Skin epidermis (tissue), 12 donors: ENCODE measurements at regions not wholly inside any gene's neighbourhood (a gene's known extent, or its start where the extent isn't known, plus 50 kb on each side); places are given as distances from the start of the nearest gene placed in this dataset.
"Not testable (repeated sequence)": the region's sequence is repeated elsewhere in the genome, so short reads cannot be mapped to it uniquely, and the experiment has no call there.

Source experiments
- H3K27ac ChIP-seq, 21 experiments: fragments of 200-600 bp; sonication (generic) in 11 of 21; one replicate each; pipeline ENCODE4 v1.5.0; 2020; ENCODE audit warnings: mild to moderate bottlenecking in 3 of 21, inconsistent platforms in 2 of 21, moderate library complexity in 2 of 21
- H3K4me3 ChIP-seq, 7 experiments: fragments of 200-600 bp; sonication (generic) in 2 of 7; one replicate each; pipeline ENCODE4 v1.5.0; 2020; ENCODE audit warnings: inconsistent platforms in 2 of 7, mild to moderate bottlenecking in 2 of 7, moderate library complexity in 1 of 7

DNA sequence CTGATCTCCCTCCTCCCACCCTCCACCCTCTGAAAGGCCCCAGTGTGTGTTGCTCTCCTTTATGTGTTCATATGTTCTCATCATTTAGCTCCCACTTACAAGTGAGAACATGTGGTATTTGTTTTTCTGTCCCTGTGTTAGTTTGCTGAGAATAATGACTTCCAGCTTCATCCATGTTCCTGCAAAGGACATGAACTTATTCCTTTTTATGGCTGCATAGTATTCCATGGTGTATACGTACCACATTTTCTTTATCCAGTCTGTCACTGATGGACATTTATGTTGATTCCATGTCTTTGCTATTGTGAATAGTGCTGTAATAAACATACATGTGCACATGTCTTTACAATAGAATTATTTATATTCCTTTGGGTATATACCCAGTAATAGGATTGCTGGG is 67.0 kb upstream of the ARL15 start:
- H3K27ac ChIP-seq: not testable (repeated sequence)

GRCh38 chr5:54370982-54371381 is 60.6 kb upstream of the ARL15 start:
- no peak overlapping the region for H3K27ac ChIP-seq
- no peak overlapping the region for H3K4me3 ChIP-seq

More for the DNA sequence above, 67.0 kb upstream of the ARL15 start:
- not testable (repeated sequence) for H3K4me3 ChIP-seq

GRCh38 chr5:54367844-54368243 is 57.5 kb upstream of the ARL15 start:
- Histone ChIP-seq H3K27ac (no peak overlapping the region), H3K4me3 (no peak overlapping the region)

GRCh38 chr5:54366707-54367106 is 56.3 kb upstream of the ARL15 start:
- no peak overlapping the region for H3K4me3 ChIP-seq
- no peak overlapping the region for H3K27ac ChIP-seq

DNA sequence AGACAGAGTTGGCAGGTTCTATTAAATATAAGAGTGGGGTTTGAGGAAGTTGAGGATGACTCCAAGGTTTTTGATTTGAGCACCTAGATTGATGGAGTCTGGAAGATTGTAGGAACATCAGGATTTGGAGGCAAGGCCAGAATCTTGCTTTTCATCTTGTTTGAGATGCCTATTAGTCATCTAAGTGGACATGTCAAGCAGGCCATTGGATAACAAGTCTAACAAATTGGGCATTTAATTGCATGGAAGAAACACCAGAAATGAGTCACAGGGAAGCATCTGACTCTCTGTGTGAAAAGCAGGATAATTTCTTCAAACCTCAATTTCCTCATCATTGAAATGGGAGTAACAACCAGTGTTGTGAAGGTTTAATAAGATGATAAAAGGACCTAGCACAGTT is 53.3 kb upstream of the ARL15 start:
- H3K4me3 ChIP-seq: no peak overlapping the region
- peak overlapping the region in 2 of 21 experiments; percentile 35 to 62 for H3K27ac ChIP-seq

DNA sequence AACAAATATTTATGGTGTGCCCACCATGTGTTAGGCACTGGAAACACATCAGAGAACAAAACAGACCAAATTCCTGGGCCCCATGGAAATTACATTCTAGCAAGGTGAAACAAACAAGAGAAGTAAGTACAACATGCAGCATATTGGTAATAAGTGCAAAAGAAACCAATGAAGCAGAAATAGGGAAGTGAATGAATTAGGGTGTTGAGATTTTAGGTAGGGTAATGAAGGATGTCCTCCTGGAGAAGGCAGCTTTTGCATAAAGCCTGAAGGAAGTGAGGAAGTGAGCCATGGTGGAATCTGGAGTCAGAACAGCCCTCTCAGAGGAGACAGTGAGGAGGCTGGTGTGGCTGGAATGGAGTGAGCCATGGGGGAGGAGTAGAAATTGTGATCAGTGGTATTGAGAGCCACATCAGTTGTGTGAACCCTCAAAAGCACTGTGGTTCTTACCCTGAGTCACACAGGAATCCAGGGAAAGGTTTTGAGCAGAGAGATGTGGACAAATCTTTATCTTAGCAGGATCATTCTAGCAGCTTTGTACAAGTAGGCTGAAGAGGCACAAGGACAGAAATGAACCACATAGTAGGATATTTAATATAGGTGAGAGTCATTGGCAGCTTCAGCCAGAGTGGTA is 52.7 kb upstream of the ARL15 start:
- peak overlapping the region in 3 of 21 experiments; percentile 10 to 62 (median 35) for H3K27ac ChIP-seq
- H3K4me3 ChIP-seq: no peak overlapping the region

GRCh38 chr5:54362434-54362833 is 52.1 kb upstream of the ARL15 start:
- Histone ChIP-seq H3K4me3 (no peak overlapping the region), H3K27ac (peak overlapping the region in 3 of 21 experiments; percentile 10 to 37 (median 35))

DNA sequence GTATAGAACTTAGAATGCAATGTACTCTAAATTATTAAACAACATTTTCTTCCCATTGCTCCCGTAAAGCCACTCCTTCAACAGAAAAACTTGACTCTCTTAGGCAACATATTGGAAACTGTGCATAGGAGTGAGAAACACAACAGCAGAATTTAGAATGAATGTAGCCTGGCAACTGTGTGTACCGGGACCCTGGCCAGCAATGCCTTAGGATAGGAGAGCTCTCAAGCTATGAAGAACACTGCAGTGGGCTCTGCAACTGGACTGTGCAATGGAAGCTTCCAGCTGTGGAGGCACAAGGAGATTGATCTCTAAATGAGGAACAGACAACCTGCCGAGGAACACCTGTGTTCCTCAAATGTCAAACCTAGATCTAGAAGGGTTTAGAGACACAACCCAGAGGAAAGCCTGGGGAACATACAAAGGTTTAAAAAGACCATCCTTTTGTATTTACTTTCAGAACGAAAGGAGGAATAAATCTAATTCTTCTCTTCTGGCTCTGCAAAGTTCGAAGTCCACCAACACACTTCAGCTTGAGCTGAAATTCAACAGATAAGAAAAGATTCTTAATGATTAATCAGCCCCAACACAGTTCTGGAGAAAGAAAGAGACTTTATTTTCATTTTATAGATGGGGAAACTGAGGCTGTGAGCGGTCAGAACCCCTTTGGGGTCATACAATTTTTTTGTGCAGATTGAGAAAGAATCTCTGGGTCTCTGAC is 51.5 kb upstream of the ARL15 start:
- H3K4me3 ChIP-seq: no peak overlapping the region

DNA sequence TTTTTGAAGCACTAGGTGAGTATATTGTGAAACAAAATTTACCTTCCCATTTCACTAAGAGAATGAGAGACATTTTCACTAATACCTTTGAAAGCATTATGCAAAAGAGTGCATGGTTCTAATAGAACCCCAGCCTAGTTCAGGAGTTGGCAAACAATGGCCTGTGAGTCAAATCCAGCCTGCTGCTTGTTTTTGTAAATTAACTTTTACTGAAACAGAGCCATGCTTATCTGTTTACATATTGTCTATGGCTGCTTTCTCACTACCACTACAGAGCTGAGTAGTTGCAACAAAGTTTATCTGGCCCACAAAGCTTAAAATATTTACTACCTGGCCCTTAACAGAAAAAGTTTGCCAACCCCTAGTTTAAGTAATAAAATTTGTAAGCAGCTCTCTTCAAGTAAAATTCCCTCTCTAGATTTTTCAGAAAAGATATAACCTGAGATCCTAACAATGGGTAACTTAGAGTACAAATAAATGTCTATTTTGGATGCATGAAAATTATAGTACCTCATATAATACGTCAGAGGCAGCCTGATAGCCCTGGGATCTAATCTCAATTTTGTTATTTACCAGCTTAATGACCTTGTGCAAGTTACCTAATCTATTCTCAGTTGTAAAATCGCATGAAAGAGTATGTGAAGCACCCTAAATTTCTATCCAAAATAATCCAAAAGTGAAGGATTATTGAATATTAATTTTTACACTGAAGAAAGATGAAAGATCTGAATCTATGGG is 50.7 kb upstream of the ARL15 start:
- H3K27ac ChIP-seq: peak overlapping the region in 3 of 21 experiments; percentile 47 to 82 (median 56)
- no peak overlapping the region for H3K4me3 ChIP-seq

More for the DNA sequence above, 51.5 kb upstream of the ARL15 start:
- H3K27ac ChIP-seq: peak overlapping the region in 3 of 21 experiments; percentile 10 to 56 (median 37)
